CD4-positive, alpha-beta T cell treated with Interleukin-12 subunit alpha and Interleukin-12 subunit beta, for 1 hour (primary cell): ENCODE measurements at regions not wholly inside any gene's neighbourhood (a gene's known extent, or its start where the extent isn't known, plus 50 kb on each side); places are given as distances from the start of the nearest gene placed in this dataset.

Experiments used
- DNase-seq: peaks from one replicate; pipeline ENCODE4 v3.0.0-alpha.2; 2020

DNA sequence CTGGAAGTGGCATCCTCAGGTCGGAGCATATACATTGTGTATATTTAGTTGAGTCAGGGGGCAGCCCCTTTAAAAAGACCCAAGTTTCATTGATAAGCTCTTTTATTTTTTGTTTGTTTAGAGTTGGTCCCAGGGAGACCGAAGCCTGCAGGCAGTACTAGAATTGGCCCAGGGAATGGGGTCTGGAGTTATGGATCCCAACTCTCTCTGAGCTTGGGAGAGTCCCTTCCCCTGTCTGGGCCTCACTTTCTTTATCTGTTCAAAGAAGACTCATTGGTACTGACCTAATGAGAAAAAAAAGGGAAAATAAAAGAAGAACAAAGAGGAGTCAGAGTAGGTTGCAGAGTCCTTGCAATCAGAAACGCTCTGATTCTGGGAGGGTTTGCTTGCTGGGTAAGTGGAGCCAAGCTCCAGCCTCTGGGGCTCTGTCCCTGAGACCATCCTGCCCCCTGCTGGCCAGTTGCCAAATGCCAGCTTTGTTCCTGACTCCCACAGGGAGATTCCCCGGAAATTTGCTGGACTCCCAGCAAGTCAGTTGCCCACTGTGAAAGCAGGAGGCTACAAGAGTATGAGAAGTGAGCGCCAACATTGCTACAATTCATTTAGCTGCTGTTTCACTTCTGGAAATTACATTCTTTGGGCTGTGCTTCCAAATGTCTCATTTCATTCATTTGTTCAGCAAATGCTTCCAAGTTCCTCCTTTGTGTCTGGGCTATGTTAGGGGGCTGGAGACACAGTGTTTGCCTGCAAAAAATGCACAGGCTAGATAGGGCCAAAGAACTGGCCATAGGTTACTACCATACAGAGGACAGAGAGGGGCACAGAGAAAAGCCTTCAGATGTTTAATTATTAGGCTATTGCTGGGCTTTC is 156.2 kb downstream of the MELK start:
- DNase-seq: peak; percentile 56

GRCh38 chr9:36729906-36730305 is 157.2 kb downstream of the MELK start:
- DNase-seq: no peak

DNA sequence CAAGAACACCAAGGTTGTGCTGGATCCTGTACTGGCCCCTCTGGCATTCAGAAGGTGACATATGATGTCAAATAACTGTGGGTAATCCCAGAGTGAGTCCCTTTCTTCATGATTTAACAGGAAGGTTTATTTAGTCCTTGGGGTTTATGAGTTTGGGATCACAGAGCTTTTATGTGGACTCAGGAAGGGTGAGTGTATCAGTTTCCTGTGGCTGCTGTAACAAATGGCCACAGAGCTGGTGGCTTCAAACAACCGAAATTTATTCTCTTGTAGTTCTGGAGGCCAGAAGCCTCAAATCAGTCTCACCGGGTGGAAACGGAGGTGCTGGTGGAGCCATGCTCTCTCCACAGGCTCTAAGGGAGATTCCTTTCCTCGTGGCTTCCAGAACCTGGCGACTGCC is 157.7 kb downstream of the MELK start:
- no peak for DNase-seq

DNA sequence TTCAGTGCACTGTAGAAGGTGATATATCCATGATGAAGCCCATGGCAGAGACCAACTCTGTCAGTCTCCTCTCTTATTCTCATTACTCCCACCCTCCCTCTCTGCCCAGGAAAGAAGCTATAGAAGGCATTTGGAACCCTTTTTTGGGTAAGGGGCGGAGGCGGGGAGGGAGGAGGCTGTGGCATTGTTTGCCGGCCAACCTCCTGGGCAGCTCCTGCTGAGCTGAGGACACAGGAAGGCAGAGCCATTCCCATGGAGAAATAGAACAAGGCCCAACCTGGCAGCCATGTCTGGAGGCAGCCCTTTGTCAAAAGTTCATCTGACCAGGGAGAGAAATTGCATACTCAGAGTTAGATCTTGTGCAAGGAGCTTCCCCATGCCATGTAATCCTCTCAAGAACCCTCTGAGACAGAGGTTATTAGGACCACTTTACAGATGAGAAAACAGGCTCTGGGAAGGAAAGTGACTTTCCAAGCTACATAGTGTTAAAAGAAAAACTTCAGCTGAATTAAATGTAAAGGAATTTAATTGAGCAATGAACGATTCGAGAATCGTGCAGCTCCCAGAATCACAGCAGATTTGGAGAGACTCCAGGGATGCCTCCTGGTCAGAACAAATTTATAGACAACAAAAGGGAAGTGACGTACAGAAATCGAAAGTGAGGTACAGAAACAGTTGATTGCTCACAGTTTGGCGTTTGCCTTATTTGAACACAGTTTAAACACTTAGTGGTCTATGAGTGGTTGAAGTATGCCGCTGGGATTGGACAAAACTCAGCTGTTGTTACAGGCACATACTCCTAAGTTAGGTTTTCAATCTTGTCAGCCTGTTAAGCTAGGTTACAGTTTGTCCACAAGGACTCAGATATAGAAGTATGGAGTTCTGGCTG is 158.6 kb downstream of the MELK start:
- no peak for DNase-seq

GRCh38 chr9:36734737-36735136 is 162.0 kb downstream of the MELK start:
- DNase-seq: no peak

DNA sequence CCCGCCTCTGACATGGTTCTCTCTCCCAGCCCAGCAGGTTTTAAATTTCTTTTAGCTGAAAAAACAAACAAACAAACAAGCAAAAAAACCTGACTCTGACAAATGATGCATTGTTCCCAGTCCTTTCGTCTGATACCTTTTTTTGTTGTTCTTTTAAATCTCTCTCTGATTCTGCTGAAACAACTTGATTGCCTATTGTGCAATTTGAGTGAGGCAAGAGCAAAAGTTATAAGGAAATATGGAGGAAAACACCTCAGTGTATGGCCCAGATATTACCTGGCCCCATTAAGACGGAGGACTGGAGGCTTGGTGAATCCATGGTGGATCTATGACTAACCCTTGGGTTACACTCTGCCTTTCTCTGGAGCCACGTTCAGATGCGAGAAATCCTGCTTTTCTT is 164.0 kb downstream of the MELK start:
- no peak for DNase-seq

GRCh38 chr9:36738318-36738976 is 165.8 kb downstream of the MELK start:
- DNase-seq: no peak

GRCh38 chr9:36739373-36740116 is 166.8 kb downstream of the MELK start:
- DNase-seq: no peak

GRCh38 chr9:36742264-36742663 is 169.6 kb downstream of the MELK start:
- DNase-seq: no peak

DNA sequence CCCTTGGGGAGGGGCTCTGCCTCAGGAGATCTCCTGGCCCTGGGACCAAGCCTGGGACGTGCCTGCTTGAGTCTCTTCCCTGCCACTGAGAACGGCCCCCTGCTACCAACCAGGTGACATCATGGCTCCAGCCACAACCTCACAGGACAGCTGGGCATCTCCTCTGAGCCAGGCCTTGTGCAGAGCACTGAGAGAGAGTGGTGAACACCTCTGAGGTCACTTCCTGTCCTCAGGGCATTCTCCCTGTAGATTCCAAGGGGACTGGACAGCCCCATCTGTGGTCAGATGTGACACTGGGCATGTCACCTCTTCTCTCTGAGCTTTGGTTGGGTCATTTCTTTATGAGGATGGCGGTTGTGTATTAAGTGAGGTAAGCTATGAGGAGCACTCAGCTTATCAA is 172.0 kb downstream of the MELK start:
- no peak for DNase-seq

DNA sequence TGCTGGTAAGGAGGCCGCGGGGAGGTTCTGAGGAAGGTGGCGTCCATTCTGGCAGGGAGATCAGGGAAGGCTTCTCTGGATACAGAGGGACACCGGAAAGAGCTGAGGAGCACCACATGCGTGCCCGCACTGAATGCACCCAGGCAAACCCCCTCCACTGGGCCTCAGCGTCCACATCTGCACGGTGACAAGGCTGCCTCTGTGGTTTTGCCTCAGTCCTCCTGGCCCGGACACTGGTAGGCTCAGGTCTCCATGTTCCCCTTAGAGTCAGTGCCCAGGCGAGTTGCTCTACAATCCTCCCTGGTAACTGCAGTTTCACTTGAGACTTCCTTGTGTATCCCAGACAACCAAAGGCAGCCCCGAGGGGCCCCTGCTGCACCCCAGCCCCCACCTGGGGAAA is 173.3 kb downstream of the MELK start:
- no peak for DNase-seq

DNA sequence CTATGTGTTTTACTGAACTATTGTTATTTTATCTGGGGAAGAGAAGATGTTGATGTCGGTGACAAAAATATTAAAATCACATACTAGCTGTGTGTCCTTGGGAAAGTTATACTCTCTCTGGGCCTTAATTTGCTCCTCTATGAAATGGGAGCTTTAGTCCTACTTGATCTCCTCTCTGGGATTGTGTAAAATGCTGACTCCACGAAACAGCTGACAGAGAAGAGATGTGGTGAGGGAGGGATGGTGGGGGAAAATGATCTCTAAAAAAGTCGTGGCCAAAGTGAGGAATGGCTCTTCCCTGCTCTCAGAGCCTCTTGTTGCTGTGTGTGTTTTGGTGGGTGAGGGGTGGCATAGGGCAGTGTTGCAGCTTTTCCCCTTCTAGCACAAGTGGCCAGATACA is 173.7 kb downstream of the MELK start:
- DNase-seq: no peak

DNA sequence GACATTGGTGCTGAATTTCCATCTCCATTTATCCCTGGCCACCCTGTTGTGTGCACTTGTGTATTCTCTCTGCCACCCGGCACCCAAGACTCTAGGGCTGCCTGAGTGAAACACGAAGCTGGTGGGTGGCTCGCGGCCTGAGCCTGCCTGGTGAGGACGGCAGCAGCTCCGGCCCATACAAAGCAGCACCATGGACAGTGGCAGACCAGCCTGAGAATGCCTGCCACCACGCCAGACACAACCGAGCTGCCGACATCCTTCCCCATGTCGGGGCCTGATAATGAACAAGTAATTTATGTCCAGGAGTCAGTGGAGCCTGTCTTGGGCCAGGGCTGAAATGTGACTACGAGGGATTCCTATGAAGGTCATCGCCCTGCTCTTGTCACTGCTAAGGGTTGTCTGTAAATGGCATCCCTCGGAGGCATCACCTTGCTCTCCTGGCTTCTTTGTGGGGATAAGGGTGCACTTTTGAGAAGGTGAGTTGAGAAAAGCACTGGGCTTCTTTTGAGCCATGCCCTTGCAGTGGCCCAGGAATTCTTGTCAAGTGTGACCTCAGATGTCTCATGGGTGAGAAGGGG is 175.7 kb downstream of the MELK start:
- peak; percentile 7 for DNase-seq

DNA sequence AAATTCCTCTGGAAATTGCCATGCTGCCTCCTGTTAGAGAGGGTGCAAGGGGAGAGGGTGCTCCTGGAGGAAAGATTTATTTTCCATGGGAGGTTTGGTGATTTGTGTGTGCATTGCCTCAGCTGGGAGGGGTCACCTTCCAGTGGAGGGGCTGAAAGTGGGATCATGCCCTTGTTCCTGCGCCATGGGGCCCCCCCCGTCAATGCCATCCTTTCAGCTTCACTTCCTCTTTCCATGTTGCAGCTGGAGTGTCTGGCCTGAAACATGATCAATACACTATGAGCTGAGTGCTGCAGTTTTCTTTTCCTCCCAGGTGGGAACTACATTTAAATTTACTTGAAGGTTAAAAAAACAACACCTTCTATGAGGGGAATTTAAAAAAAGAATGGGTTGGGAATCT is 176.8 kb downstream of the MELK start:
- DNase-seq: no peak

DNA sequence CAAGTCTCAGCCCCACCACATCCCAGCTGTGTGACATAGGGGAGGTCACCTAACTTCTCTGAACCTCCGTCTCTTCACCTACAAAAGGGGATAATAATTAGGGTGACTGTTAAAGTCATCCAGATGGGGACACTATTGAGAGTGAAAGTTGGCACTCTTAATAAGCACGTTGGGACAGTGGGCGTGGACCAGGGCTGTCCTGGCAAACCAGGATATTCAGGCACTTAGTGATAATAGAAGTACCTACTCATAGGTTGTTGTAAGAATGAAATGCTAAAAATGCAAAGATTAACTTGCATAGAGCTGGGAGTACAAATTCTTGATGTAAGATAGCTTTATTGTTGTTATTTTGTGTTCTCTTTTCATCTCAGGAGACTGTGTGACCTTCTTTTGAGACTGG is 177.9 kb downstream of the MELK start:
- DNase-seq: no peak

DNA sequence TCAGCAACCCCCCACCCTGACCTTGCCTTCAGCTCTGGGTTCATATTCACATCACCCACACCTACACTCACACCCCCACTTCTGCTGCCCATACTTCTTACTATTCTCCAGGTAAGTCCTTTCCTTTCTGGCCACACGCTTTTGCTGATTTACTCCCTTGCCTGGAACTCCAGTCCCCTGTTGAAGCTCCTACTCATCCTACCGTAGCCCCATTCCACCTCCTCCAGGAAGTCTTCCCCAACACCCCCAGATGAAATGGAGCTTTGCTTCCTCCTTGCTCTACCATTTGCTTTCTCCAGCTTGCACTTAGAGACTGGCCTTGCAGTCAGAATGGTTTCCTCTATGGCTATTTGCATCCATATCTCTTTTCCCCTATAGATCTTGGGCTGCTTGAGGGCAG is 182.3 kb downstream of the MELK start:
- no peak for DNase-seq

- no peak for DNase-seq
These were observed 186.4 kb downstream of the MELK start for GRCh38 chr9:36759141-36759540.

DNA sequence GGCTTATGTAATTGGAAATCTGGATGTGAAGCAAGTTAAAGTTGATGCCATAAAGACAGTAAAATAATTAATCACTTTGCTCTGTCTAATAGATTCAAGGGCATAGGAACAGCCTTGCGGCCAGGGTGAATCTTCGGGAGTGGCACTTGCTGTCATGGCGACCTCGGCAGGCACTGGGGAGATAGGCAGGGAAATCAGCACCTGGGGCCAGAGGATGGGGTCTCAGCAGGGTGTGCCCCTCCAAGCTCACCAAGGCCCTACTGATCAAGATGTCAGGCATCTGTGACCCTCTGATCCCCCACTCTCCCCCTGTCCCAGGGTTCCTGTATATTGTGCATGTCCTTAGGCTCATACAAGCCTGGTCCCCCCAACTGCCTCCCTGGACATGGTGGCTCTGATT is 187.3 kb downstream of the MELK start:
- DNase-seq: no peak

DNA sequence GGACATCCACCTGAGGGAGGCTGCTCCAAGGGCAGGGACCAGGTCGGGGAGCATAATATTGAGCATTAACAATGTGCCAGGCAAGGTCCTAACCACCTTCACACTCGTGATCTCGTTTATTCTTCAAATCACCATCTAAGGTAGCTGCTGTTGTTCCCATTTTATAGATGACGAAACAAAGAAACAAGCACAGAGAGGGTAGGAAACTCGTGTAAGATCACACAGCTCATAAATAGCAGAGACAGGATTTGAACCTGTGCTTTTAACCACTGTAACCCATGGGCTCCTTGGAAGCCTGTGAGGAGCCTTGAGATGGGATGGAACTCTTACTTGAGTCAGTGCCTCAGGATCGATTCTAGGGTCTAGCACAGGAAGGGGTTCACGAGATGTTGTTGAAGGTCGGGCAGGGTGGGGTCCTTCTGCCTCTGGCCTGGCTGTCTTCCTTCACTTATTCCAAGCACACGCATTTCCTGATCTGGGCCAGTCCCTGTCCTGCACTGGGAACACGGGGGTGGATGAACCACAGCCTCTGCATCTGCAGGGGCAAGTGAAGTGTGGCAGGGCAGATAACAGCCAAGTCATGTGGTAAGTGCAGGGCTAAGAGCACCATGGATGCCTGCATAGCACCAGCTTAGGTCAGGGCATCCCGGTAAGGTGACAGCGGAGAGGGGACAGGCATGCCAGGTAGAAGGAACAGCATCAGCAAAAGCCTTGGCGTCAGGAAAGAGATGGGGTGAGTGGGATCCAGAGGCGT is 188.1 kb downstream of the MELK start:
- DNase-seq: no peak

DNA sequence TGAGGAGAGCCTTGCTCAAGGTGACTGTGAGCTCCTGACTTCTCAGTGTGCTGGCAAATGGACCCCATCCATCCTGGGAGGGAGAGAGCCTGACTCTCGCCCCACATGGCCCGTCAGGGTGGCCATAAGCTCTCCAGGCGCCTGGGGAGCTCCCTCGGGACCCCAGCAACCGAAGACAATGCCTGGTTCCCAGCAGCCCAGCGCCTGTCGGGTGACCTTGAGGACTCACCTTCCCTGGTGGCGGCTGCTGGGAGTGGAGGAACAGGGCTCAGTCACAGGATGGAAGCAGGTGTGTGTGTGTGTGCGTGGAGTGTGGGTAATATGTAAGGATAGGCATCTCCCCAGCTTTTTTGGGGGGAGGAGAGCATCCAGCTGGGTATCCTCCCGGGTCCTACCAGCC is 190.3 kb downstream of the MELK start:
- DNase-seq: no peak

- no peak for DNase-seq
These were observed 191.1 kb downstream of the MELK start for GRCh38 chr9:36763778-36764177.
